H1 (cell line): ENCODE measurements at regions not wholly inside any gene's neighbourhood (a gene's known extent, or its start where the extent isn't known, plus 50 kb on each side); places are given as distances from the start of the nearest gene placed in this dataset.

Experiments used
- CTCF ChIA-PET: fragments of 300-600 bp; sonication (Branson Sonifier 250); formaldehyde crosslinking; loops from one replicate; lab custom pipeline; 2021; ENCODE audit not compliant: partially characterized antibody; lab: Charles Lee
- POLR2A ChIA-PET: fragments of 300-600 bp; sonication (Branson Sonifier 250); formaldehyde crosslinking; loops from one replicate; lab custom pipeline; 2021; ENCODE audit warnings: inconsistent platforms; ENCODE audit not compliant: partially characterized antibody; lab: Charles Lee
- DNase-seq, 2 experiments: peaks; one replicate each; pipeline versions ENCODE4 v3.0.0 to v3.0.0-alpha.2; 2010 to 2022; ENCODE audit warnings: low spot score in 2 of 2, low read depth in 1 of 2, mixed read lengths in 1 of 2
- FAIRE-seq: peaks from 2 replicates; lab custom pipeline; 2011; peaks lifted over from hg19 to GRCh38; lab: Jason Lieb, UNC
- H2AFZ ChIP-seq: 2 replicates; pipeline ENCODE4 v1.8.1; 2012; ENCODE audit warnings: low read length, inconsistent platforms
- H2AK5ac ChIP-seq: 2 replicates; pipeline ENCODE4 v1.6.1; 2013; ENCODE audit warnings: low read depth, low read length
- H2BK120ac ChIP-seq: replicated peaks from 2 replicates; pipeline ENCODE3; 2013; ENCODE audit warnings: low read depth, low read length, inconsistent platforms
- H2BK12ac ChIP-seq: 2 replicates; pipeline ENCODE4 v1.6.1; 2013; ENCODE audit warnings: low read depth, low read length
- H2BK15ac ChIP-seq: 2 replicates; pipeline ENCODE4 v1.6.1; 2013; ENCODE audit warnings: low read length
- H2BK20ac ChIP-seq: 2 replicates; pipeline ENCODE4 v1.6.1; 2013; ENCODE audit warnings: low read length
- H2BK5ac ChIP-seq: 2 replicates; pipeline ENCODE4 v1.6.1; 2013; ENCODE audit warnings: low read depth, low read length
- H3K14ac ChIP-seq: 2 replicates; pipeline ENCODE4 v1.6.1; 2013; ENCODE audit warnings: inconsistent platforms; ENCODE audit not compliant: insufficient read length
- H3K18ac ChIP-seq: 2 replicates; pipeline ENCODE4 v1.6.1; 2013; ENCODE audit warnings: low read length; ENCODE audit errors: extremely low read depth
- H3K23ac ChIP-seq: 2 replicates; pipeline ENCODE4 v1.6.1; 2013; ENCODE audit warnings: inconsistent platforms; ENCODE audit not compliant: insufficient read length
- H3K23me2 ChIP-seq: 2 replicates; pipeline ENCODE4 v1.6.1; 2013; ENCODE audit warnings: low read depth, low read length
- H3K27ac ChIP-seq: 2 replicates; pipeline ENCODE4 v1.6.1; 2011; ENCODE audit warnings: low read depth, low read length, inconsistent platforms
- H3K27me3 ChIP-seq, 4 experiments: replicated peaks in 1 of 4; 1 replicate in 1 of 4; 2 replicates in 3 of 4; pipeline versions ENCODE4 v1.6.1 to v1.8.1; 2011 to 2013; ENCODE audit warnings: low read length in 3 of 4, mild to moderate bottlenecking in 3 of 4, inconsistent platforms in 2 of 4, mixed read lengths in 2 of 4, moderate library complexity in 1 of 4; ENCODE audit not compliant: control insufficient read depth in 3 of 4, insufficient read depth in 3 of 4; ENCODE audit errors: extremely low read depth in 1 of 4
- H3K36me3 ChIP-seq, 4 experiments: 2 replicates each; pipeline versions ENCODE4 v1.6.1 to v1.8.1; 2011 to 2013; ENCODE audit warnings: mild to moderate bottlenecking in 4 of 4, low read length in 3 of 4, moderate library complexity in 2 of 4, control low read depth in 1 of 4, inconsistent platforms in 1 of 4; ENCODE audit not compliant: insufficient read depth in 4 of 4, control insufficient read depth in 2 of 4
- H3K4ac ChIP-seq: replicated peaks from 2 replicates; pipeline ENCODE3; 2013; ENCODE audit warnings: low read length, low read depth, mixed read lengths, inconsistent platforms; ENCODE audit not compliant: insufficient read length
- H3K4me1 ChIP-seq, 4 experiments: replicated peaks in 1 of 4; 1 replicate in 1 of 4; 2 replicates in 3 of 4; pipeline versions ENCODE4 v1.6.1 to v1.8.1; 2011 to 2013; ENCODE audit warnings: low read length in 3 of 4, inconsistent platforms in 2 of 4, mixed read lengths in 1 of 4; ENCODE audit not compliant: insufficient read depth in 4 of 4, control insufficient read depth in 3 of 4
- H3K4me2 ChIP-seq, 2 experiments: 2 replicates each; pipeline versions ENCODE4 v1.6.1 to v1.8.1; 2011 to 2013; ENCODE audit warnings: low read depth in 2 of 2, low read length in 2 of 2, control low read depth in 1 of 2, inconsistent platforms in 1 of 2, mild to moderate bottlenecking in 1 of 2; ENCODE audit not compliant: insufficient read depth in 1 of 2
- H3K4me3 ChIP-seq, 4 experiments: fragments of 200-600, 300-600 bp in 1 of 4; sonication (generic), shearing (Covaris generic), sonication (Bioruptor Twin) in 1 of 4; 2 replicates each; pipeline versions ENCODE4 v1.5.1 to v1.8.1; 2011 to 2016; ENCODE audit warnings: low read length in 4 of 4, low read depth in 3 of 4, control low read depth in 2 of 4, inconsistent platforms in 2 of 4, mild to moderate bottlenecking in 2 of 4, mixed read lengths in 1 of 4, moderate library complexity in 1 of 4; ENCODE audit not compliant: insufficient read depth in 2 of 4; ENCODE audit errors: extremely low read depth in 1 of 4
- H3K56ac ChIP-seq: replicated peaks from 2 replicates; pipeline ENCODE3; 2013; ENCODE audit warnings: low read depth, mild to moderate bottlenecking, mixed read lengths, low read length, inconsistent platforms; ENCODE audit not compliant: insufficient read length
- H3K79me1 ChIP-seq: 2 replicates; pipeline ENCODE4 v1.6.1; 2013; ENCODE audit warnings: low read depth, low read length, control low read depth
- H3K79me2 ChIP-seq, 2 experiments: 2 replicates each; pipeline versions ENCODE4 v1.6.1 to v1.8.1; 2012 to 2013; ENCODE audit warnings: low read length in 2 of 2, mild to moderate bottlenecking in 2 of 2, inconsistent platforms in 1 of 2; ENCODE audit not compliant: insufficient read depth in 2 of 2, control insufficient read depth in 1 of 2
- H3K9ac ChIP-seq, 4 experiments: replicated peaks in 1 of 4; 1 replicate in 1 of 4; 2 replicates in 3 of 4; pipeline versions ENCODE4 v1.6.1 to v1.8.1; 2011 to 2013; ENCODE audit warnings: low read depth in 3 of 4, low read length in 3 of 4, control low read depth in 2 of 4, mild to moderate bottlenecking in 2 of 4, moderate library complexity in 2 of 4, inconsistent platforms in 1 of 4; ENCODE audit errors: extremely low read depth in 1 of 4
- H3K9me3 ChIP-seq, 2 experiments: 2 replicates each; pipeline versions ENCODE4 v1.6.1 to v1.8.1; 2012 to 2013; ENCODE audit warnings: mild to moderate bottlenecking in 2 of 2, moderate library complexity in 2 of 2, control low read depth in 1 of 2, inconsistent platforms in 1 of 2, low read depth in 1 of 2, low read length in 1 of 2, mixed read lengths in 1 of 2; ENCODE audit not compliant: insufficient read depth in 2 of 2
- H4K20me1 ChIP-seq, 2 experiments: replicated peaks in 1 of 2; 2 replicates each; pipeline versions ENCODE3 to v1.8.1; 2011 to 2013; ENCODE audit warnings: inconsistent platforms in 2 of 2, low read length in 2 of 2, mild to moderate bottlenecking in 1 of 2; ENCODE audit not compliant: insufficient read depth in 2 of 2, control insufficient read depth in 1 of 2
- H4K5ac ChIP-seq: 2 replicates; pipeline ENCODE4 v1.6.1; 2013; ENCODE audit warnings: low read length, low read depth, mixed read lengths, inconsistent platforms; ENCODE audit not compliant: insufficient read length
- H4K8ac ChIP-seq: 2 replicates; pipeline ENCODE4 v1.8.0; 2013; ENCODE audit warnings: mild to moderate bottlenecking, moderate library complexity, low read length, inconsistent platforms; ENCODE audit not compliant: insufficient read depth; ENCODE audit errors: extremely low read depth
- H4K91ac ChIP-seq: replicated peaks from 2 replicates; pipeline ENCODE3; 2013; ENCODE audit warnings: low read length, mixed read lengths, inconsistent platforms; ENCODE audit not compliant: insufficient read length
- BCL11A ChIP-seq, 2 experiments: IDR thresholded peaks; one replicate each; pipeline ENCODE4 v1.6.1; 2011; ENCODE audit warnings: low read depth in 2 of 2, low read length in 2 of 2, mild to moderate bottlenecking in 2 of 2
- CTBP2 ChIP-seq: IDR thresholded peaks from 2 replicates; pipeline ENCODE4 v1.7.0; 2011; ENCODE audit warnings: borderline replicate concordance, mild to moderate bottlenecking, moderate library complexity, mixed read lengths, low read length; ENCODE audit not compliant: insufficient read depth, insufficient read length
- CTCF ChIP-seq, 3 experiments: IDR thresholded peaks; 1 replicate in 2 of 3; 2 replicates in 1 of 3; pipeline versions ENCODE4 v1.5.1 to v1.6.1; 2011; ENCODE audit warnings: low read length in 3 of 3, mild to moderate bottlenecking in 3 of 3, inconsistent platforms in 2 of 3, low read depth in 1 of 3, moderate library complexity in 1 of 3; ENCODE audit not compliant: insufficient read depth in 1 of 3; ENCODE audit errors: control extremely low read depth in 1 of 3
- GABPA ChIP-seq: IDR thresholded peaks from 2 replicates; pipeline ENCODE4 v1.6.1; 2011; ENCODE audit warnings: mild to moderate bottlenecking, low read length, moderate library complexity, borderline replicate concordance; ENCODE audit not compliant: insufficient read depth
- KDM1A ChIP-seq: fragments of 200-600, 300-600 bp; sonication (generic); IDR thresholded peaks from 2 replicates; pipeline ENCODE4 v1.7.1; 2016; ENCODE audit warnings: mild to moderate bottlenecking, low read length, borderline replicate concordance
- POLR2A ChIP-seq, 2 experiments: IDR thresholded peaks; 1 replicate in 1 of 2; 2 replicates in 1 of 2; pipeline ENCODE4 v1.6.1; 2011; ENCODE audit warnings: low read depth in 2 of 2, low read length in 2 of 2, mild to moderate bottlenecking in 2 of 2; ENCODE audit errors: control extremely low read depth in 1 of 2
- POU5F1 ChIP-seq: IDR thresholded peaks from 2 replicates; pipeline ENCODE4 v1.6.1; 2011; ENCODE audit warnings: low read depth, mild to moderate bottlenecking, low read length, moderate library complexity
- RFX5 ChIP-seq: IDR thresholded peaks from 2 replicates; pipeline ENCODE4 v1.6.1; 2011; ENCODE audit warnings: low read depth, low read length, improper control_type of control experiment, borderline replicate concordance
- SIN3A ChIP-seq, 2 experiments: IDR thresholded peaks in 1 of 2; conservative IDR thresholded peaks in 1 of 2; 2 replicates each; pipeline ENCODE4 v1.6.1; 2011 to 2012; ENCODE audit warnings: low read length in 2 of 2, improper control_type of control experiment in 1 of 2, low read depth in 1 of 2, mild to moderate bottlenecking in 1 of 2
- SP2 ChIP-seq: IDR thresholded peaks from 2 replicates; pipeline ENCODE4 v1.6.1; 2012; ENCODE audit warnings: mild to moderate bottlenecking, low read length, inconsistent platforms
- WGBS, 2 experiments: shearing (Covaris generic) in 1 of 2; methylation state at CpG; one replicate each; pipeline versions ENCODE4 v1.1.6 to v1.1.7; 2013 to 2015; ENCODE audit warnings: low lambda C conversion rate in 2 of 2, mixed read lengths in 2 of 2, inconsistent platforms in 1 of 2, low coverage in 1 of 2, missing lambda C conversion rate in 1 of 2; ENCODE audit not compliant: insufficient replicate concordance in 2 of 2, insufficient coverage in 1 of 2, insufficient read length in 1 of 2; ENCODE audit errors: extremely low coverage in 1 of 2, missing lambda C conversion rate in 1 of 2; 5-methylcytosine and 5-hydroxymethylcytosine counted together
- TF ChIP-seq, protein P1 (sequence below): IDR thresholded peaks from 2 replicates; pipeline ENCODE4 v1.6.1; 2011; ENCODE audit warnings: low read length, improper control_type of control experiment

DNA sequence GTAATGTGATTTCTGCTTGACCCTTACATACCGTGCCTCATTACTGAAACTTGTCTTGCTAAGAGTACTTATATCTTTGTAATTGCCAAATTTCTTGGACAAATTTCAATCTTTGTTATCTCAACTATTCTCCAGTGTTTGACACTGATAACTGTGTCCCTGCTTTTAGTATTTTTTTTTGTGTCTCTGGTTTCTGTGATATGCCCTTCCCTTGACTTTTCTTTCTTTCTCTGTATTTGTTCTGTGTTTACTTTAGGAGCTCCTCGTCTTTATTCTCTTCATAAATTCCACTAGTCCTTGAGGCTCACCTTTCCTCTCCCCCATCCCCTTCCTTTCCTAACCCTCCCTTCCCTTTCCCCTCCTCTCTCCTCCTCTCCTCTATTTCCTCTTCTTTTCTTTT lies 123.7 kb upstream of the FBXL17 start:
- Histone ChIP-seq H3K36me3 (no peaks in the 10 kb centered on the region), H3K23ac (no peak overlapping the region), H2BK12ac (no peak overlapping the region), H2BK15ac (no peak overlapping the region), H3K79me1 (no peaks in the 10 kb centered on the region), H4K5ac (no peak overlapping the region), H4K91ac (no peak overlapping the region), H3K18ac (no peak overlapping the region), H3K79me2 (no peaks in the 10 kb centered on the region), H3K4ac (no peak overlapping the region), H3K4me2 (no peak overlapping the region), H3K27me3 (no peaks in the 10 kb centered on the region), H3K27ac (no peak overlapping the region), H2BK120ac (no peak overlapping the region), H3K4me3 (no peak overlapping the region), H3K14ac (no peak overlapping the region), H3K56ac (no peak overlapping the region), H4K8ac (no peak overlapping the region), H3K4me1 (no peaks in the 10 kb centered on the region), H2BK20ac (no peak overlapping the region), H3K23me2 (no peaks in the 10 kb centered on the region), H3K9ac (no peak overlapping the region), H4K20me1 (no peaks in the 10 kb centered on the region), H2AFZ (no peak overlapping the region), H2BK5ac (no peak overlapping the region), H3K9me3 (peaks cover 7% of the 10 kb centered on the region in 2 experiments; a peak in 2 of 4 replicates), H2AK5ac (no peak overlapping the region)
- no peak for FAIRE-seq
- CTCF ChIA-PET = no interaction called here
- 93% methylated on average over 2 of the region's 2 CpGs; no CpG with 5 or more reads in 1 of the 2 experiments for WGBS, 2 experiments
- no peak for DNase-seq
- POLR2A ChIA-PET = no interaction called here
- no peak for TF ChIP-seq KDM1A
- no peak for TF ChIP-seq CTCF (IDR thresholded peaks at IDR 0.05; ENCODE audit: control extremely low read depth in 1 of 3, insufficient read depth in 1 of 3, low read depth in 1 of 3, low read length in 3 of 3)
- TF ChIP-seq SP2 = no peak
- no peak for TF ChIP-seq BCL11A (IDR thresholded peaks at IDR 0.05; ENCODE audit: low read depth in 2 of 2, low read length in 2 of 2)
- TF ChIP-seq SIN3A (conservative IDR thresholded peaks at IDR 0.05 in 1 of 2, IDR thresholded peaks at IDR 0.05 in 1 of 2; ENCODE audit: low read depth in 1 of 2, low read length in 2 of 2) = no peak
- no peak for TF ChIP-seq POLR2A (IDR thresholded peaks at IDR 0.05; ENCODE audit: control extremely low read depth in 1 of 2, low read depth in 2 of 2, low read length in 2 of 2)
- TF ChIP-seq POU5F1 = no peak
- TF ChIP-seq, protein P1, sequence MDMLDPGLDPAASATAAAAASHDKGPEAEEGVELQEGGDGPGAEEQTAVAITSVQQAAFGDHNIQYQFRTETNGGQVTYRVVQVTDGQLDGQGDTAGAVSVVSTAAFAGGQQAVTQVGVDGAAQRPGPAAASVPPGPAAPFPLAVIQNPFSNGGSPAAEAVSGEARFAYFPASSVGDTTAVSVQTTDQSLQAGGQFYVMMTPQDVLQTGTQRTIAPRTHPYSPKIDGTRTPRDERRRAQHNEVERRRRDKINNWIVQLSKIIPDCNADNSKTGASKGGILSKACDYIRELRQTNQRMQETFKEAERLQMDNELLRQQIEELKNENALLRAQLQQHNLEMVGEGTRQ = no peak
- TF ChIP-seq RFX5 = no peak
- no peak for TF ChIP-seq GABPA
- TF ChIP-seq CTBP2 = no peak
